Heart right ventricle (tissue), 16 donors: ENCODE measurements at regions not wholly inside any gene's neighbourhood (a gene's known extent, or its start where the extent isn't known, plus 50 kb on each side); places are given as distances from the start of the nearest gene placed in this dataset.

Source experiments
- ATAC-seq, 8 donors: fragments of 200-7000 bp; cut with Tn5 transposase; one replicate each; pipeline ENCODE4 v1.9.1; 2020; ENCODE audit warnings: mild to moderate bottlenecking in 8 of 8, moderate library complexity in 8 of 8, moderate number of reproducible peaks in 1 of 8
- DNase-seq, 2 donors: peaks; one replicate each; pipeline ENCODE4 v3.0.0-alpha.2; 2020
- H3K27ac ChIP-seq, 10 donors: fragments of 200-600 bp; sonication (generic) in 2 of 10; one replicate each; pipeline versions ENCODE4 v1.5.0 to v1.8.0; 2020 to 2022; ENCODE audit warnings: mild to moderate bottlenecking in 3 of 10
- H3K27me3 ChIP-seq, 7 donors: fragments of 200-600 bp; one replicate each; pipeline ENCODE4 v1.8.0; 2021 to 2022; ENCODE audit warnings: mild to moderate bottlenecking in 2 of 7
- H3K36me3 ChIP-seq, 9 donors: fragments of 200-600 bp; sonication (generic) in 1 of 9; one replicate each; pipeline versions ENCODE4 v1.5.0 to v1.8.0; 2020 to 2022; ENCODE audit warnings: mild to moderate bottlenecking in 2 of 9
- H3K4me1 ChIP-seq, 9 donors: fragments of 200-600 bp; sonication (generic) in 1 of 9; one replicate each; pipeline versions ENCODE4 v1.5.0 to v1.8.0; 2020 to 2022; ENCODE audit warnings: mild to moderate bottlenecking in 4 of 9
- H3K4me3 ChIP-seq, 10 donors: fragments of 200-600 bp; sonication (generic) in 2 of 10; one replicate each; pipeline versions ENCODE4 v1.5.0 to v1.8.0; 2020 to 2022; ENCODE audit warnings: mild to moderate bottlenecking in 7 of 10, moderate library complexity in 2 of 10
- H3K9me3 ChIP-seq, 11 donors: fragments of 200-600 bp in 10 of 11; sonication (generic) in 2 of 11; one replicate each; pipeline versions ENCODE4 v1.5.0 to v1.8.0; 2013 to 2022; ENCODE audit warnings: mild to moderate bottlenecking in 2 of 11, control low read depth in 1 of 11, moderate library complexity in 1 of 11
- CTCF ChIP-seq, 9 donors: fragments of 200-600 bp; sonication (generic) in 2 of 9; IDR thresholded peaks; one replicate each; pipeline versions ENCODE4 v1.5.0 to v1.8.0; 2021 to 2022; ENCODE audit warnings: antibody characterized with exemption in 9 of 9, mild to moderate bottlenecking in 5 of 9, moderate library complexity in 1 of 9
- WGBS, 2 donors: extraction: QIAGEN DNeasy Blood & Tissue Kit; methylation state at CpG; one replicate each; pipeline ENCODE4 v1.1.7; 2013; ENCODE audit warnings: inconsistent platforms in 1 of 2; 5-methylcytosine and 5-hydroxymethylcytosine counted together
- intact Hi-C, 10 donors: fragments of 100-400 bp; cut with DNase I; formaldehyde crosslinking; loops; one replicate each; pipeline versions ENCODE4 v1.11.1 to v1.14.2; 2022
- donor health status: Arrhythmogenic right ventricular cardiomyopathy.
- donor health status: ischemic (EF 13 %, LVEDD 7.1; RV severe dilation, severe dysfunction).
- donor health status: healthy with polysubstance abuse.
- donor health status: DM: no; HTN: yes; CAD: no.
- donor health status: DM: no; HTN: no; CAD: no.
- donor health status: ischemic (EF 25% LVEDD 6.9; RV normal size, moderate dysfunction).
- donor health status: ischemic (EF 25% LVEDD 5.7; RV mildly dilated, moderate dysfunction).
- donor health status: healthy.
- donor health status: DM: yes; HTN: yes; CAD: no.
- donor health status: Ischemic cardiomyopathy.
- donor health status: ischemic (EF 35%, LVEDD 5.7; RV mildly dilated, moderate dysfunction).
- donor health status: nonischemic (EF 11% LVEDD 7.7; RV severe dilation, severe dysfunction).
- donor health status: DM: yes; HTN: yes; CAD: no.
- donor health status: PGD.
- donor health status: ischemic (EF 29% LVEDD 5.4; RV normal size, mild dysfunction).
- donor health status: nonischemic (EF 23%, LVEDD 6.1; RV moderate dilation, normal function).

GRCh38 chr9:113764572-113764971 is 111.5 kb upstream of the ZNF618 start:
- H3K4me1 ChIP-seq = no peaks in the 10 kb centered on the region
- ATAC-seq (no peak), DNase-seq (no peak)
- no peak for TF ChIP-seq CTCF (IDR thresholded peaks at IDR 0.05)
- peaks cover 0 to 7% (median 0%) of the 10 kb centered on the region in 7 donors for H3K27me3 ChIP-seq
- 79 to 100% methylated on average over 1 of the region's 1 CpG for WGBS, 2 donors
- peaks cover 0 to 12% (median 0%) of the 10 kb centered on the region in 11 donors for H3K9me3 ChIP-seq
- no peak overlapping the region for H3K4me3 ChIP-seq
- no peak overlapping the region for H3K27ac ChIP-seq
- no peaks in the 10 kb centered on the region for H3K36me3 ChIP-seq
- intact Hi-C loops = no loop called here

- H3K9me3 ChIP-seq = peaks cover 0 to 5% (median 0%) of the 10 kb centered on the region in 11 donors
- H3K4me1 ChIP-seq = peaks cover 0 to 24% (median 12%) of the 10 kb centered on the region in 9 donors
- DNase-seq (no peak), ATAC-seq (no peak)
- intact Hi-C loops = no loop called here
- no peak overlapping the region for H3K27ac ChIP-seq
- no peak for TF ChIP-seq CTCF (IDR thresholded peaks at IDR 0.05)
- no peaks in the 10 kb centered on the region for H3K36me3 ChIP-seq
- WGBS, 2 donors = 77 to 81% methylated on average over 1 of the region's 1 CpG
- peaks cover 0 to 7% (median 0%) of the 10 kb centered on the region in 7 donors for H3K27me3 ChIP-seq
- H3K4me3 ChIP-seq = no peak overlapping the region
These were observed 106.7 kb upstream of the ZNF618 start for GRCh38 chr9:113769412-113769811.

- no peaks in the 10 kb centered on the region for H3K36me3 ChIP-seq
- no peak overlapping the region for H3K4me3 ChIP-seq
- peaks cover 0 to 5% (median 0%) of the 10 kb centered on the region in 11 donors for H3K9me3 ChIP-seq
- intact Hi-C loops = no loop called here
- peaks cover 0 to 7% (median 0%) of the 10 kb centered on the region in 7 donors for H3K27me3 ChIP-seq
- no peak for TF ChIP-seq CTCF (IDR thresholded peaks at IDR 0.05)
- H3K4me1 ChIP-seq = peaks cover 0 to 24% (median 12%) of the 10 kb centered on the region in 9 donors
- WGBS, 2 donors = 76 to 77% methylated on average over 5 of the region's 5 CpGs
- ATAC-seq = no peak
- DNase-seq = no peak
- no peak overlapping the region for H3K27ac ChIP-seq
These were observed 105.7 kb upstream of the ZNF618 start for GRCh38 chr9:113770396-113770795.

GRCh38 chr9:113771199-113771598 is 104.9 kb upstream of the ZNF618 start:
- peak in 5 of 8 donors; percentile 34 to 75 (median 53) for ATAC-seq
- Histone ChIP-seq H3K4me1 (peaks cover 0 to 24% (median 12%) of the 10 kb centered on the region in 9 donors), H3K27ac (no peak overlapping the region), H3K27me3 (peaks cover 0 to 7% (median 0%) of the 10 kb centered on the region in 7 donors), H3K9me3 (peaks cover 0 to 5% (median 0%) of the 10 kb centered on the region in 11 donors), H3K36me3 (no peaks in the 10 kb centered on the region), H3K4me3 (no peak overlapping the region)
- no peak for DNase-seq
- WGBS, 2 donors = 28 to 37% methylated on average over 4 of the region's 4 CpGs
- intact Hi-C loops = no loop called here
- no peak for TF ChIP-seq CTCF (IDR thresholded peaks at IDR 0.05)
